ENCODE measurements at regions not wholly inside any gene's neighbourhood (a gene's known extent, or its start where the extent isn't known, plus 50 kb on each side); places are given as distances from the start of the nearest gene placed in this dataset.

DNA sequence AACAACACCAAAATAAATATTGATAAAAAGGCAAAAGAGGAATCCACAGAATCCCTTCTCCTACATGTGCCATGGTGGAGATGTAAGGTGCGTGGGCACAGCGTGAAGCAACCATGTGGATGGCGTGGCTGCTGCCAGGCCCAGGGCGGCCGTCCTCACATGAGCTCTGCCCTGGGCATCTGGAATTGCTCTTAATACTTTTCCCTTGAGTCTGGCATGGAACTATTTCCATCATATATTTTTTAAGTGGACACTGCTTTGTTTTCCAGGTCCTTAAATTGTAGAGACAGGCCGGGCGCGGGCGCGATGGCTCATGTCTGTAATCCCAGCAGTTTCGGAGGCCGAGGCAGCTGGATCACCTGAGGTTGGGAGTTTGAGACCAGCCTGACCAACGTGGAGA is 349.3 kb downstream of the IRX1 start (continued):
- TF ChIP-seq, protein P1, sequence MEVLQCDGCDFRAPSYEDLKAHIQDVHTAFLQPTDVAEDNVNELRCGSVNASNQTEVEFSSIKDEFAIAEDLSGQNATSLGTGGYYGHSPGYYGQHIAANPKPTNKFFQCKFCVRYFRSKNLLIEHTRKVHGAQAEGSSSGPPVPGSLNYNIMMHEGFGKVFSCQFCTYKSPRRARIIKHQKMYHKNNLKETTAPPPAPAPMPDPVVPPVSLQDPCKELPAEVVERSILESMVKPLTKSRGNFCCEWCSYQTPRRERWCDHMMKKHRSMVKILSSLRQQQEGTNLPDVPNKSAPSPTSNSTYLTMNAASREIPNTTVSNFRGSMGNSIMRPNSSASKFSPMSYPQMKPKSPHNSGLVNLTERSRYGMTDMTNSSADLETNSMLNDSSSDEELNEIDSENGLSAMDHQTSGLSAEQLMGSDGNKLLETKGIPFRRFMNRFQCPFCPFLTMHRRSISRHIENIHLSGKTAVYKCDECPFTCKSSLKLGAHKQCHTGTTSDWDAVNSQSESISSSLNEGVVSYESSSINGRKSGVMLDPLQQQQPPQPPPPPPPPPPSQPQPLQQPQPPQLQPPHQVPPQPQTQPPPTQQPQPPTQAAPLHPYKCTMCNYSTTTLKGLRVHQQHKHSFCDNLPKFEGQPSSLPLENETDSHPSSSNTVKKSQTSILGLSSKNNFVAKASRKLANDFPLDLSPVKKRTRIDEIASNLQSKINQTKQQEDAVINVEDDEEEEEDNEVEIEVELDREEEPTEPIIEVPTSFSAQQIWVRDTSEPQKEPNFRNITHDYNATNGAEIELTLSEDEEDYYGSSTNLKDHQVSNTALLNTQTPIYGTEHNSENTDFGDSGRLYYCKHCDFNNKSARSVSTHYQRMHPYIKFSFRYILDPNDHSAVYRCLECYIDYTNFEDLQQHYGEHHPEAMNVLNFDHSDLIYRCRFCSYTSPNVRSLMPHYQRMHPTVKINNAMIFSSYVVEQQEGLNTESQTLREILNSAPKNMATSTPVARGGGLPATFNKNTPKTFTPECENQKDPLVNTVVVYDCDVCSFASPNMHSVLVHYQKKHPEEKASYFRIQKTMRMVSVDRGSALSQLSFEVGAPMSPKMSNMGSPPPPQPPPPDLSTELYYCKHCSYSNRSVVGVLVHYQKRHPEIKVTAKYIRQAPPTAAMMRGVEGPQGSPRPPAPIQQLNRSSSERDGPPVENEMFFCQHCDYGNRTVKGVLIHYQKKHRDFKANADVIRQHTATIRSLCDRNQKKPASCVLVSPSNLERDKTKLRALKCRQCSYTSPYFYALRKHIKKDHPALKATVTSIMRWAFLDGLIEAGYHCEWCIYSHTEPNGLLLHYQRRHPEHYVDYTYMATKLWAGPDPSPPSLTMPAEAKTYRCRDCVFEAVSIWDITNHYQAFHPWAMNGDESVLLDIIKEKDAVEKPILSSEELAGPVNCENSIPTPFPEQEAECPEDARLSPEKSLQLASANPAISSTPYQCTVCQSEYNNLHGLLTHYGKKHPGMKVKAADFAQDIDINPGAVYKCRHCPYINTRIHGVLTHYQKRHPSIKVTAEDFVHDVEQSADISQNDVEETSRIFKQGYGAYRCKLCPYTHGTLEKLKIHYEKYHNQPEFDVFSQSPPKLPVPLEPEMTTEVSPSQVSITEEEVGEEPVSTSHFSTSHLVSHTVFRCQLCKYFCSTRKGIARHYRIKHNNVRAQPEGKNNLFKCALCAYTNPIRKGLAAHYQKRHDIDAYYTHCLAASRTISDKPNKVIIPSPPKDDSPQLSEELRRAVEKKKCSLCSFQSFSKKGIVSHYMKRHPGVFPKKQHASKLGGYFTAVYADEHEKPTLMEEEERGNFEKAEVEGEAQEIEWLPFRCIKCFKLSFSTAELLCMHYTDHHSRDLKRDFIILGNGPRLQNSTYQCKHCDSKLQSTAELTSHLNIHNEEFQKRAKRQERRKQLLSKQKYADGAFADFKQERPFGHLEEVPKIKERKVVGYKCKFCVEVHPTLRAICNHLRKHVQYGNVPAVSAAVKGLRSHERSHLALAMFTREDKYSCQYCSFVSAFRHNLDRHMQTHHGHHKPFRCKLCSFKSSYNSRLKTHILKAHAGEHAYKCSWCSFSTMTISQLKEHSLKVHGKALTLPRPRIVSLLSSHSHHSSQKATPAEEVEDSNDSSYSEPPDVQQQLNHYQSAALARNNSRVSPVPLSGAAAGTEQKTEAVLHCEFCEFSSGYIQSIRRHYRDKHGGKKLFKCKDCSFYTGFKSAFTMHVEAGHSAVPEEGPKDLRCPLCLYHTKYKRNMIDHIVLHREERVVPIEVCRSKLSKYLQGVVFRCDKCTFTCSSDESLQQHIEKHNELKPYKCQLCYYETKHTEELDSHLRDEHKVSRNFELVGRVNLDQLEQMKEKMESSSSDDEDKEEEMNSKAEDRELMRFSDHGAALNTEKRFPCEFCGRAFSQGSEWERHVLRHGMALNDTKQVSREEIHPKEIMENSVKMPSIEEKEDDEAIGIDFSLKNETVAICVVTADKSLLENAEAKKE (CRISPR knock-in tag; IDR thresholded peaks at IDR 0.05), result no peak
- TF ChIP-seq, protein P2, sequence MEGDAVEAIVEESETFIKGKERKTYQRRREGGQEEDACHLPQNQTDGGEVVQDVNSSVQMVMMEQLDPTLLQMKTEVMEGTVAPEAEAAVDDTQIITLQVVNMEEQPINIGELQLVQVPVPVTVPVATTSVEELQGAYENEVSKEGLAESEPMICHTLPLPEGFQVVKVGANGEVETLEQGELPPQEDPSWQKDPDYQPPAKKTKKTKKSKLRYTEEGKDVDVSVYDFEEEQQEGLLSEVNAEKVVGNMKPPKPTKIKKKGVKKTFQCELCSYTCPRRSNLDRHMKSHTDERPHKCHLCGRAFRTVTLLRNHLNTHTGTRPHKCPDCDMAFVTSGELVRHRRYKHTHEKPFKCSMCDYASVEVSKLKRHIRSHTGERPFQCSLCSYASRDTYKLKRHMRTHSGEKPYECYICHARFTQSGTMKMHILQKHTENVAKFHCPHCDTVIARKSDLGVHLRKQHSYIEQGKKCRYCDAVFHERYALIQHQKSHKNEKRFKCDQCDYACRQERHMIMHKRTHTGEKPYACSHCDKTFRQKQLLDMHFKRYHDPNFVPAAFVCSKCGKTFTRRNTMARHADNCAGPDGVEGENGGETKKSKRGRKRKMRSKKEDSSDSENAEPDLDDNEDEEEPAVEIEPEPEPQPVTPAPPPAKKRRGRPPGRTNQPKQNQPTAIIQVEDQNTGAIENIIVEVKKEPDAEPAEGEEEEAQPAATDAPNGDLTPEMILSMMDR (conservative IDR thresholded peaks at IDR 0.05; ENCODE audit: low read depth in 2 of 2), result no peak

DNA sequence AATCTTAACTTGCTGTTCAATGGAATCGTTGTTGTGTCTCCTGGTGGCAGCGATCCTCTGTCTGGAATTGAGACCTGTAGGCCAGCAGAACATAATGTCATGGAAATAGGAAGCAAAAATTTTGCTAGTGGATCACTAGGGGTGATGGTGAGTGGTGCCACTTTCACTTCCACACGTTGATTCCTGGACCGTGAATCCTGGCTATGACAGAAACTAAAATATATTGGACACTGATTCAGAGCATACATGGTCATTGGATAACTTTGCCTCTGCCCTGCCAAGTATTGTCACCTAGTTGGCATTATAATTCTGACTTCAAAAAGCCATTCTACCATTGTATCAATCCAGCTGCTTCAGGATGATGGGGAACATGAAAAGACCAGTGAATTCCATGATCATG is 353.2 kb downstream of the IRX1 start:
- H3K4me1 ChIP-seq (ENCODE audit: insufficient read depth), result no peaks in the 10 kb centered on the region
- H4K20me1 ChIP-seq (replicated peaks; ENCODE audit: insufficient read depth), result no peaks in the 10 kb centered on the region
- no peaks in the 10 kb centered on the region for H3F3A ChIP-seq (replicated peaks; ENCODE audit: low read depth)
- DNase-seq (ENCODE audit: low spot score) (no peak), ATAC-seq (no peak)
- peaks cover 6% of the 10 kb centered on the region for H3K9me3 Mint-ChIP-seq
- H2AFZ ChIP-seq, result no peak overlapping the region
- H3K4me3 Mint-ChIP-seq, result no peak overlapping the region
- H3K27me3 ChIP-seq (ENCODE audit: insufficient read depth), result no peaks in the 10 kb centered on the region
- H3K4me1 Mint-ChIP-seq, result no peaks in the 10 kb centered on the region
- no peak overlapping the region for H3K27ac Mint-ChIP-seq
- no peak overlapping the region for H3K27ac ChIP-seq (ENCODE audit: low read depth)
- no peak overlapping the region for H3K4me2 ChIP-seq
- no peak overlapping the region for H3K4me3 ChIP-seq
- H3K36me3 Mint-ChIP-seq (ENCODE audit: low read depth), result peaks cover 9% of the 10 kb centered on the region; the same call in 2 of the 3 replicates
- no peaks in the 10 kb centered on the region; the same call in 1 of the 2 replicates for H3K36me3 ChIP-seq (ENCODE audit: insufficient read depth)
- no peaks in the 10 kb centered on the region for H3K27me3 Mint-ChIP-seq (ENCODE audit: insufficient read depth, low read depth, poor library complexity)
- H3K9me2 ChIP-seq (ENCODE audit: insufficient read depth), result no peaks in the 10 kb centered on the region
- no peaks in the 10 kb centered on the region for H3K79me2 ChIP-seq (replicated peaks; ENCODE audit: insufficient read depth)
- no peak for TF ChIP-seq ZNF114 (CRISPR knock-in tag; IDR thresholded peaks at IDR 0.05)
- no peak for TF ChIP-seq JUNB (IDR thresholded peaks at IDR 0.05; ENCODE audit: unreplicated experiment)
- TF ChIP-seq, protein P1 (CRISPR knock-in tag; IDR thresholded peaks at IDR 0.05), result no peak
- no peak for TF ChIP-seq CREB1 (CRISPR knock-in tag; IDR thresholded peaks at IDR 0.05; ENCODE audit: low read depth)

Measured in GM23338 (cell line).